Loucy (cell line): ENCODE measurements at regions not wholly inside any gene's neighbourhood (a gene's known extent, or its start where the extent isn't known, plus 50 kb on each side); places are given as distances from the start of the nearest gene placed in this dataset.

Experiments used
- CTCF ChIP-seq: fragments of 200-600 bp; sonication (generic); conservative IDR thresholded peaks from 2 replicates; pipeline ENCODE4 v1.5.1; 2014; ENCODE audit warnings: mild to moderate bottlenecking, antibody characterized with exemption, low read length
- EZH2phosphoT487 ChIP-seq: fragments of 200-600 bp; IDR thresholded peaks from 2 replicates; pipeline ENCODE4 v1.6.1; 2018; ENCODE audit warnings: antibody characterized with exemption, mild to moderate bottlenecking, moderate library complexity, borderline replicate concordance

GRCh38 chr9:17031546-17031945 lies 103.3 kb upstream of the CNTLN start:
- no peak for TF ChIP-seq CTCF
- no peak for TF ChIP-seq EZH2phosphoT487
